Prostate gland (tissue), 2 donors: ENCODE measurements at regions not wholly inside any gene's neighbourhood (a gene's known extent, or its start where the extent isn't known, plus 50 kb on each side); places are given as distances from the start of the nearest gene placed in this dataset.

Source experiments
- POLR2A ChIP-seq: fragments of 450-650 bp; IDR thresholded peaks from one replicate; pipeline ENCODE4 v1.6.1; 2016; ENCODE audit warnings: antibody characterized with exemption, mild to moderate bottlenecking
- TF ChIP-seq, protein P1 (sequence below), 4 experiments: fragments of 200-600 bp in 2 of 4; fragments of 450-650 bp in 2 of 4; sonication (generic) in 2 of 4; IDR thresholded peaks; 1 replicate in 3 of 4; 2 replicates in 1 of 4; pipeline ENCODE4 v1.5.1; 2016 to 2019; ENCODE audit warnings: antibody characterized with exemption in 4 of 4, mild to moderate bottlenecking in 2 of 4, moderate library complexity in 2 of 4

GRCh38 chrX:25762656-25763055, 375.5 kb upstream of the MAGEB18 start:
- TF ChIP-seq, protein P1, sequence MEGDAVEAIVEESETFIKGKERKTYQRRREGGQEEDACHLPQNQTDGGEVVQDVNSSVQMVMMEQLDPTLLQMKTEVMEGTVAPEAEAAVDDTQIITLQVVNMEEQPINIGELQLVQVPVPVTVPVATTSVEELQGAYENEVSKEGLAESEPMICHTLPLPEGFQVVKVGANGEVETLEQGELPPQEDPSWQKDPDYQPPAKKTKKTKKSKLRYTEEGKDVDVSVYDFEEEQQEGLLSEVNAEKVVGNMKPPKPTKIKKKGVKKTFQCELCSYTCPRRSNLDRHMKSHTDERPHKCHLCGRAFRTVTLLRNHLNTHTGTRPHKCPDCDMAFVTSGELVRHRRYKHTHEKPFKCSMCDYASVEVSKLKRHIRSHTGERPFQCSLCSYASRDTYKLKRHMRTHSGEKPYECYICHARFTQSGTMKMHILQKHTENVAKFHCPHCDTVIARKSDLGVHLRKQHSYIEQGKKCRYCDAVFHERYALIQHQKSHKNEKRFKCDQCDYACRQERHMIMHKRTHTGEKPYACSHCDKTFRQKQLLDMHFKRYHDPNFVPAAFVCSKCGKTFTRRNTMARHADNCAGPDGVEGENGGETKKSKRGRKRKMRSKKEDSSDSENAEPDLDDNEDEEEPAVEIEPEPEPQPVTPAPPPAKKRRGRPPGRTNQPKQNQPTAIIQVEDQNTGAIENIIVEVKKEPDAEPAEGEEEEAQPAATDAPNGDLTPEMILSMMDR (IDR thresholded peaks at IDR 0.05) = no peak
- TF ChIP-seq POLR2A = no peak
